Retinal pigment epithelial cell (primary cell): ENCODE measurements at regions not wholly inside any gene's neighbourhood (a gene's known extent, or its start where the extent isn't known, plus 50 kb on each side); places are given as distances from the start of the nearest gene placed in this dataset.

Experiments used
- DNase-seq: peaks from one replicate; pipeline ENCODE4 v3.0.0-alpha.2; 2010; ENCODE audit warnings: low read depth
- H3K4me3 ChIP-seq: 2 replicates; pipeline ENCODE4 v1.5.1; 2011; ENCODE audit warnings: mild to moderate bottlenecking, low read length, control low read depth, moderate library complexity
- TF ChIP-seq, protein P1 (sequence below): conservative IDR thresholded peaks from 2 replicates; pipeline ENCODE4 v1.5.1; 2011; ENCODE audit warnings: low read depth, low read length, control low read depth, inconsistent platforms

- no peak overlapping the region for H3K4me3 ChIP-seq
- peak; percentile 72 for DNase-seq
- TF ChIP-seq, protein P1, sequence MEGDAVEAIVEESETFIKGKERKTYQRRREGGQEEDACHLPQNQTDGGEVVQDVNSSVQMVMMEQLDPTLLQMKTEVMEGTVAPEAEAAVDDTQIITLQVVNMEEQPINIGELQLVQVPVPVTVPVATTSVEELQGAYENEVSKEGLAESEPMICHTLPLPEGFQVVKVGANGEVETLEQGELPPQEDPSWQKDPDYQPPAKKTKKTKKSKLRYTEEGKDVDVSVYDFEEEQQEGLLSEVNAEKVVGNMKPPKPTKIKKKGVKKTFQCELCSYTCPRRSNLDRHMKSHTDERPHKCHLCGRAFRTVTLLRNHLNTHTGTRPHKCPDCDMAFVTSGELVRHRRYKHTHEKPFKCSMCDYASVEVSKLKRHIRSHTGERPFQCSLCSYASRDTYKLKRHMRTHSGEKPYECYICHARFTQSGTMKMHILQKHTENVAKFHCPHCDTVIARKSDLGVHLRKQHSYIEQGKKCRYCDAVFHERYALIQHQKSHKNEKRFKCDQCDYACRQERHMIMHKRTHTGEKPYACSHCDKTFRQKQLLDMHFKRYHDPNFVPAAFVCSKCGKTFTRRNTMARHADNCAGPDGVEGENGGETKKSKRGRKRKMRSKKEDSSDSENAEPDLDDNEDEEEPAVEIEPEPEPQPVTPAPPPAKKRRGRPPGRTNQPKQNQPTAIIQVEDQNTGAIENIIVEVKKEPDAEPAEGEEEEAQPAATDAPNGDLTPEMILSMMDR, result peak; percentile 97
These were observed 1238.9 kb downstream of the UQCRFS1 start for GRCh38 chr19:27974082-27974513.

- TF ChIP-seq, protein P1, result no peak
- H3K4me3 ChIP-seq, result no peak overlapping the region
- DNase-seq, result peak; percentile 73
These were observed 1240.5 kb downstream of the UQCRFS1 start for GRCh38 chr19:27972291-27973040.

DNA sequence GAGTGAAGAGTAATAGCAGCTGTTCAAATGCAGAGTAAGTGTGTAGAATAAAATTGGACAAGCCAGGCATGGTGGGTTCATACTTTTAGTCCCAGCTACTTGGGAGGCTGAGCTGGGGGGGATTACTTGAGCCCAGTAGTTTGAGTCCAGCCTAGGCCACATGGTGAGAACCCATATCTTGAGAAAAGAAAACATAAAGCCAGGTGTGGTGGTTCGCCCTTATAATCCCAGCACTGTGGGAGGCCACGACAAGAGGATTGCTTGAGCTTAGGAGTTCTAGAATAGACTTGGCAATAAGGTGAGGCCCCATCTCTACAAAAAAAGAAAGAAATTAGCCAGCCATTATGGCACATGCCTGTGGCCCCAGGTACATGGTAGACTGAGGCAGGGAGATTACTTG lies 1241.1 kb downstream of the UQCRFS1 start:
- DNase-seq, result no peak
- H3K4me3 ChIP-seq, result no peak overlapping the region
- TF ChIP-seq, protein P1, result no peak

DNA sequence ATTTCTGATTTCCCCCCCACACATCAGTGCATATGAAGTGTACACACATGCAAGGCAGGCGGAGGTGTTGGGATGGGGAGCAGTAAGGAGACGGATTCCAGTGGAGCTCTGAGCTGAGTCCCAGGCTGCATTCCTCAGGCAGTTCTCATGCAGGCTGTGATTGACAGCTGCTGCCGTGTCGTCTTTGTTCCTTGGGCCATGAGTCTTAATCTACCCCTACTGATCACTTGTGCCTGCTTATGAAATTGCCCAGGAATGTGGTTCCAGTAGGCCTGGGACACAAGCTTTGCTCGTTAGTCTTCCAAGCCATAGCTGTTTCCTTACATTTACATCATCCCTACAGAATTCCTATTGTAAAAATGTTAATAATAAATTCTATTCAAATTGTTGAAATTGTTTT lies 1241.9 kb downstream of the UQCRFS1 start:
- TF ChIP-seq, protein P1, result peak; percentile 29
- no peak overlapping the region for H3K4me3 ChIP-seq
- peak; percentile 97 for DNase-seq

DNA sequence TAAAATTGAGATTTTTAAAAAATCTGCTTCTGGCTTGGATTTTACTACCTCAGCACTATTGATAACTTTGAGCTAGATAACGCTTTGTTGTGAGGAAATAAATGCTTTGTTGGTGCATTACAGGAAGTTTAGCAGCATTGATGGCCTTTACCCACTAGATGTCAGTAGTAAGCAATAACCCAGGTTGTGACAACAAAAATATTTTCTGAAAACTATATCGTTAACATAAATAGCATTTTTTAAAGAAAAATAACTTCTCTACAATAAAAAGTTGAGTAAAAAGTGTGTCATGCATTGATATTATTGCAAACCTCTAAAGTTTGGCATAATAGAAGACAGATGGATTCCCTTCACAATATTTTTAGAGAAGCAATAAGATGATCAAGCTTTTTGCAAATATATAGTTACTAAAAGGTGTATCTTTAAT lies 1246.5 kb downstream of the UQCRFS1 start:
- no peak overlapping the region for H3K4me3 ChIP-seq
- TF ChIP-seq, protein P1, result peak; percentile 86
- DNase-seq, result no peak

- TF ChIP-seq, protein P1, result no peak
- DNase-seq, result peak; percentile 51
- H3K4me3 ChIP-seq, result no peak overlapping the region
These were observed 1248.8 kb downstream of the UQCRFS1 start for GRCh38 chr19:27964185-27964584.

- no peak overlapping the region for H3K4me3 ChIP-seq
- TF ChIP-seq, protein P1, result no peak
- peak; percentile 55 for DNase-seq
These were observed 1250.7 kb downstream of the UQCRFS1 start for GRCh38 chr19:27962264-27962663.
